Activated naive CD4-positive, alpha-beta T cell treated with Interleukin-2 at 50 U/mL for 16 hours (primary cell): ENCODE measurements at regions not wholly inside any gene's neighbourhood (a gene's known extent, or its start where the extent isn't known, plus 50 kb on each side); places are given as distances from the start of the nearest gene placed in this dataset.

Source experiments
- DNase-seq: peaks from one replicate; pipeline ENCODE4 v3.0.0-alpha.2; 2020

- no peak for DNase-seq
Observed at GRCh38 chr22:22396741-22397291, 111.7 kb downstream of the ZNF280B start.

- no peak for DNase-seq
Observed at GRCh38 chr22:22397292-22397870, 111.2 kb downstream of the ZNF280B start.

GRCh38 chr22:22397875-22398524 lies 110.5 kb downstream of the ZNF280B start:
- no peak for DNase-seq

- no peak for DNase-seq
Observed at GRCh38 chr22:22398530-22399327, 109.8 kb downstream of the ZNF280B start.

GRCh38 chr22:22400099-22400498 lies 108.4 kb downstream of the ZNF280B start:
- DNase-seq: no peak

- DNase-seq: no peak
Observed at GRCh38 chr22:22400964-22401363, 107.6 kb downstream of the ZNF280B start.

GRCh38 chr22:22401381-22401780 lies 107.2 kb downstream of the ZNF280B start:
- no peak for DNase-seq

GRCh38 chr22:22403306-22403705 lies 105.2 kb downstream of the ZNF280B start:
- no peak for DNase-seq

GRCh38 chr22:22403771-22404170 lies 104.8 kb downstream of the ZNF280B start:
- DNase-seq: no peak

GRCh38 chr22:22404598-22405284 lies 103.8 kb downstream of the ZNF280B start:
- DNase-seq: no peak

- DNase-seq: no peak
Observed at GRCh38 chr22:22406445-22407027, 102.0 kb downstream of the ZNF280B start.

- no peak for DNase-seq
Observed at GRCh38 chr22:22407061-22407460, 101.5 kb downstream of the ZNF280B start.

GRCh38 chr22:22408269-22408668 lies 100.3 kb downstream of the ZNF280B start:
- no peak for DNase-seq

- DNase-seq: no peak
Observed at GRCh38 chr22:22408731-22409696, 99.5 kb downstream of the ZNF280B start.

GRCh38 chr22:22410121-22410520 lies 98.4 kb downstream of the ZNF280B start:
- DNase-seq: no peak

GRCh38 chr22:22410677-22411076 lies 97.9 kb downstream of the ZNF280B start:
- no peak for DNase-seq

- DNase-seq: no peak
Observed at GRCh38 chr22:22414266-22414665, 94.3 kb downstream of the ZNF280B start.

- DNase-seq: no peak
Observed at GRCh38 chr22:22417495-22418162, 90.9 kb downstream of the ZNF280B start.

GRCh38 chr22:22418163-22418549 lies 90.4 kb downstream of the ZNF280B start:
- no peak for DNase-seq

- DNase-seq: no peak
Observed at GRCh38 chr22:22418957-22419356, 89.6 kb downstream of the ZNF280B start.

GRCh38 chr22:22420580-22420979 lies 88.0 kb downstream of the ZNF280B start:
- no peak for DNase-seq
